IPS-18c (cell line): ENCODE measurements at regions not wholly inside any gene's neighbourhood (a gene's known extent, or its start where the extent isn't known, plus 50 kb on each side); places are given as distances from the start of the nearest gene placed in this dataset.
"Not testable (repeated sequence)": the region's sequence is repeated elsewhere in the genome, so short reads cannot be mapped to it uniquely, and the experiment has no call there.

Source experiments
- H3K4me3 ChIP-seq: 2 replicates; pipeline ENCODE4 v1.7.0; 2013; ENCODE audit warnings: low read depth, mild to moderate bottlenecking, low read length, moderate library complexity; ENCODE audit not compliant: insufficient read depth
- H3K9me3 ChIP-seq: one replicate; pipeline ENCODE4 v1.6.1; 2013; ENCODE audit warnings: mild to moderate bottlenecking, low read length, moderate library complexity; ENCODE audit not compliant: control insufficient read depth, insufficient read depth

GRCh38 chr13:83178008-83178407 is 704.3 kb downstream of the SLITRK1 start:
- Histone ChIP-seq H3K9me3 (peaks cover 3% of the 10 kb centered on the region), H3K4me3 (no peak overlapping the region)

DNA sequence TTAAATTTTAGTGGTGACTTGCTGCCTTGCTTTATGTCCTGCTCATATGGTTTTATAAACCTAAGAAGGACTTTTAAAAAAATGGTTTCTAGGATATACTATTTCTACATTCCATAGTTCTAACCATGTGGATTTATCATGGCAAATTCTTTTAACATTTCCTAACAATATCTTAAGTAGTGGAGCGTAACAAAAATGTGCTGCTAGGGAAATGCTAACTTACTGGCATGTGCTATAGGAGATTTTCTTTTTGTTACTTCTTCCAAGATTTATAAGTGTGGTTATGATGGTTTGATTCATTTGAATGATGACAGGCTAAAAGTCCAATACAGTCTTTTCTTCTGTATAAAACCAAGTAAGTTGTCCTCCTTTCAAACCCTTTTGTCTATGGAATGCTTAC is 713.7 kb downstream of the SLITRK1 start:
- no peaks in the 10 kb centered on the region for H3K9me3 ChIP-seq
- no peak overlapping the region for H3K4me3 ChIP-seq

- H3K9me3 ChIP-seq, result no peaks in the 10 kb centered on the region
- H3K4me3 ChIP-seq, result no peak overlapping the region
Measured at GRCh38 chr13:83167203-83167602, 715.1 kb downstream of the SLITRK1 start.

DNA sequence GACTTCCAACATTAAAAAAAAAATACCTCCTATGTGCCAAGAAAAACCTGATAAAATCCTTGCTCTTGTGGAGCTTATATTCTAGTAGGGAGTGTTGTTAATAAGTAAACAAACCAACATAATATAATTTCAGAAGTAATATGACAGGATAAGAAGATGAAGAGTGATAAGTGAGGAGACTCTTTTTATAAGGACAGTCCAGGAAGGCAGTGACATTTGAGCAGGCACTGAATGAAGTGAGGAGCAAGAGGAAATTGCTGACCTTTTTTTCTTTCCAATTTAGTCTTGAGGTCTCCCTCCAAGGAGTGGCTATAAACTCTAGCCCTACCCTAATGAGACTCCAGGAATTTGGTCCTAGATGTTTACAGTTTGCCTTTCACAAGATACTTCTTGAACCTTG is 715.7 kb downstream of the SLITRK1 start:
- no peak overlapping the region for H3K4me3 ChIP-seq
- no peaks in the 10 kb centered on the region for H3K9me3 ChIP-seq

GRCh38 chr13:83162493-83162892 is 719.8 kb downstream of the SLITRK1 start:
- Histone ChIP-seq H3K4me3 (no peak overlapping the region), H3K9me3 (no peaks in the 10 kb centered on the region)

DNA sequence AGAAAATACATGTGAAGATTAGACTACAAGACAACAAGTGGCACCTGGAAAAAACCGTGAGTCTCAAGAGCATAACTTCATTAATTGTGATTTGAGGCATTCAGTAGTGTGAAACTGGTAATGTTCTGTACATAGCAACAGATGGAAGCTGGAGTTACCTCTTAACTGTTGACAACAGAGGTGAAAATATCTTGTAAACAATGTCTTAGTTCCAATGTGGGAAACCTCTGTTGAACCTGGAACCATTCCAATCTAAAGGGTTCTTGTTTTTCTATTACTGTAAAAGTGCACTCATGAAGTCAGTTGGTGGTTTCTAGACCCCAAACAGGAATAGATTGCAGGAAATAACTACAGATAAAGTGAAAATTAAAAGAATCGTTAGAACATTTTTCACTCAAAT is 728.4 kb downstream of the SLITRK1 start:
- H3K4me3 ChIP-seq, result no peak overlapping the region
- peaks cover 2% of the 10 kb centered on the region for H3K9me3 ChIP-seq

DNA sequence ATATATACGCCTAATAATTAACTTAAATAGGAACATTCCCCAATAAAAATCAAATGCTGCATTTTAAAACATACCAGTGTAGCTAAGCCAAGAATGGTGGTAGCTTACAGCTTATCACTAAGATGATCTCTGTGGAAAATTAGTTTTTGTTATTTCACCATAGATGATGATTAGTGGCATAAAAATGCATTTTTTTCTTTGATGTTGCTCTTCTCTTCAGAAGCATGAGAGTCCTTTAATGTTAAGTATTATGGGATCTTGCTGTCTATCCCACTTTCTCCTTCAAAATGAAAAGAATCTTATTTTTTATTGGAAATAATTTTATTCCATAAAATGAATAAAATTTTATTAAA is 731.0 kb downstream of the SLITRK1 start:
- H3K9me3 ChIP-seq, result no peaks in the 10 kb centered on the region

DNA sequence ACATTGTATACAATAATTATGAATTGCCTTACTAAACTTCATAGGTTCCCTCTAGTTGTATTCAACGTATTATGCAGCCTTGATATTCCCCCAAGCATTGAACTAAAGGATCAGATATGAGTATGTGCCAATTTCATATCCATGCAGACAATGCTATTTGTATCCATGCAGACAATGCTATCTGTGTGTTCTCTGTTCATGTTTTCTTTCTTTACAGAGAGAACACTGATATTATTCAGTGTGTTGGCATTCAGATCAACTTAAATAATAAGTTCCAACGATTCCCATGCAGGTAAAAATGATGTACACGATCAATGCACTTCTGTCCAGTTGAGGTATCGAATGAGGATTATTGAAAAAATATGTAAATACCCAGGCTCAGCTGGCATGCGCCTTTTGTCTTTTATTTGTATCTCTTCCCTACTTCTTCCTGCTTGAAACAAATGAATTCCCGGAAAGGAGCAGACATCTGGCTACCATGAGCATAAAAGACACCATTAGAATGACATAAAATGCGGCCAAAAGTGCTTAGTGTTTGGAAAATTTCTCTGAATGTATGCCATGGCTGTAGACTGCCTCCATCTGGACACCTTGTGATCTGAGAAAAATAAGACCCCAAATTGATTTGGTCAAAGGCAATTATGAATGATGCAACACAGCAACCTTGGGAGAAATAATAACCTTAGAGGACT is 731.5 kb downstream of the SLITRK1 start:
- Histone ChIP-seq H3K4me3 (no peak overlapping the region), H3K9me3 (no peaks in the 10 kb centered on the region)

More for the DNA sequence above, 731.0 kb downstream of the SLITRK1 start:
- H3K4me3 ChIP-seq, result no peak overlapping the region

GRCh38 chr13:83136660-83137059 is 745.6 kb downstream of the SLITRK1 start:
- Histone ChIP-seq H3K9me3 (no peaks in the 10 kb centered on the region), H3K4me3 (no peak overlapping the region)

DNA sequence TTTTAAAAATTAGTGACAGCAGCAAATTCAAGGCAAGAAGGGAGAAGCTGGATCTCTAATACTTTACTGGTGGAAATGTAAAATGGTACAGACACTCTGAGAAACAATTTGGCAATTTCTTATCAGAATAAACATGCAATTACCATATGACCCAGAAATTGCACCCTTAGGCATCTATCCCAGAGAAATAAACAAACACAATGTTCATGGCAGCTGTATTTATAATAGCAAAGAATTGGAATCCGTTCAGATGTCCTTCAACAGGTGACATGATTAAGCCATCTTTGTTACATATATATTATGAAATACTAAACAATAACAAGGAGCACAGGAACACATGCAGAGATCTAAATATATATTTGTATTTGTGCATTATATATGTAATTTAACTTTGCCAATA is 756.5 kb downstream of the SLITRK1 start:
- Histone ChIP-seq H3K4me3 (no peak overlapping the region), H3K9me3 (no peaks in the 10 kb centered on the region)

DNA sequence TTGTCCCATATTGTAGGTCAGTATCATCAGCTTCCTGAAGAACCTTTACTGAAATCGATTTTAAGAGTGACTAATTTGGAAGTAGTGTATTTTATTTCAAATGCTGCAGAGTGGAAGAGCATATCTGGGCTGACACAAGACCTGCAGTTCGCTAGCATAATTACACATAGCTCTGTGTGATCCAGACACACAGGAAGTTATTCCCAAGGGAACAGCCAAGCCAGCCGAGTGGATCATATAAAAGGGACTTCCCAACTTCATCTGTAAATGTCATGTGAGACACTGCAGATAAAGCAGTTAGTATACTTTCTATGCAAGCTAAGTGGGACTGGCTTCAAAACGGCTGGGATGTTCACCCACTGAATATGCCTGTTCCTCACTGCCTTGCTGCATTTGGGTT is 760.4 kb downstream of the SLITRK1 start:
- Histone ChIP-seq H3K4me3 (no peak overlapping the region), H3K9me3 (no peaks in the 10 kb centered on the region)

DNA sequence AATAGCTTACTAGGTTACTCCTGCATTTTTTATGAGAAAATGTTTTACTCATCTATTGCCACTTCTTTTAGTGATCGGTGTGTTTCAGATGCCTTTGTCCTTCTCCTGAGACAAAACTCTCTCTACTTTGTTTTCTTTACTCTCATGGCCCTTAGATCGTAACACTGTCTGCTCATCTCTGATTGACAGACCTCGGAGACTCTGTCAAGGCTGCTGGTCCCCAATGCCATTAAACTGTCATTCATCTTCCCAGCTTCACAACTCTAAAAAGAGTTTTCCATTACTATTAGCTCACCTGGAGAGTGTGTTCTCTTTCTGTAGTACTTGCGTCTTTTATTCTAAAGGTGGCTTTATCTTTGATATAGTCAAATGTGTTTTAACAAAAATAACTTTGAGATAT is 765.2 kb downstream of the SLITRK1 start:
- no peak overlapping the region for H3K4me3 ChIP-seq

GRCh38 chr13:83101574-83102247 is 780.6 kb downstream of the SLITRK1 start:
- H3K9me3 ChIP-seq, H3K4me3 ChIP-seq: not testable (repeated sequence)

More for the DNA sequence above, 765.2 kb downstream of the SLITRK1 start:
- no peaks in the 10 kb centered on the region for H3K9me3 ChIP-seq

- Histone ChIP-seq H3K9me3 (no peaks in the 10 kb centered on the region), H3K4me3 (no peak overlapping the region)
Measured at GRCh38 chr13:83100237-83100636, 782.0 kb downstream of the SLITRK1 start.

DNA sequence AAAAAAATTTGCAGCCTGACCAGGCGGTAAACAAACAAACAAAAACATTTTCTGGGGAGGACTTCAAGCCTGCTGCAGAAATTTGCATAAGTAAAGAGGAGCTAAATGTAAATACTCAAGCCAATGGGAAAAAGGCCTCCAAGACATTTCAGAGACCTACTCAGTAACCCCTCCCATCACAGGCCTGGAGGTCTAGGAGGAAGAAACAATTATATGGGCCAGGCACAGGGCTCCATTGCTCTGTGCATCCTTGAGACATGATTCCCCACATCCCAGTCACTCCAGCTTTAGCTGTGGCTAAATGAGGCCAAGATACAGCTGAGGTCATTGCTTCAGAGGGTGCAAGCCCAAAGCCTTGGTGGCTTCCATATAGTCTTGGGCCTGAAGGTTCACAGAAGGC is 793.4 kb downstream of the SLITRK1 start:
- H3K4me3 ChIP-seq, result no peak overlapping the region
- no peaks in the 10 kb centered on the region for H3K9me3 ChIP-seq

DNA sequence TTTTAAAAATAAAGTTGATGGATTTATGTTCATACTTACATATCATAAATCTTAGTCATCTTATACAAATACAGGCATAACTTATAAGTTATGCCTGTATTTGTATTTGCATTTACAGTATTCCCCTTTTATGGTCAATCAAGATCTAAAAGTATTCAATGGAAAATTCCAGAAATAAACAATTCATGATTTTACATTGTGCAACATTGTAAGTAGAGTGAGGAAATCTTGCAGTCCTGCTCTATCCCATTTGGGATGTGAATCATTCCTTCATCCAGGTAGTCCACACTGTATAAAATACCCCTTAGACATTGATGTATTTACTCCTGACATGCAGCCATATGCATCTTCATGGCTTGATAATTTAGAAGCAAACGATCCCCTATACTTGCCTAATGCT is 795.3 kb downstream of the SLITRK1 start:
- Histone ChIP-seq H3K4me3 (no peak overlapping the region), H3K9me3 (no peaks in the 10 kb centered on the region)

GRCh38 chr13:83086088-83086487 is 796.2 kb downstream of the SLITRK1 start:
- no peaks in the 10 kb centered on the region for H3K9me3 ChIP-seq
- no peak overlapping the region for H3K4me3 ChIP-seq

GRCh38 chr13:83085186-83085900 is 796.9 kb downstream of the SLITRK1 start:
- Histone ChIP-seq H3K9me3 (no peaks in the 10 kb centered on the region), H3K4me3 (no peak overlapping the region)
